Progenitor cell of endocrine pancreas (in vitro differentiated cells): ENCODE measurements at regions not wholly inside any gene's neighbourhood (a gene's known extent, or its start where the extent isn't known, plus 50 kb on each side); places are given as distances from the start of the nearest gene placed in this dataset.

ENCODE experiments used
- DNase-seq: peaks from one replicate; pipeline ENCODE4 v3.0.0; 2021; ENCODE audit warnings: low spot score; ENCODE audit not compliant: unreplicated experiment
- H3K27ac Mint-ChIP-seq: 2 replicates; pipeline ENCODE4 v1.8.0; 2021; ENCODE audit warnings: mild to moderate bottlenecking, moderate library complexity, mixed read lengths
- H3K27me3 Mint-ChIP-seq: 2 replicates; pipeline ENCODE4 v1.8.0; 2021; ENCODE audit warnings: mixed read lengths
- H3K36me3 Mint-ChIP-seq: 2 replicates; pipeline ENCODE4 v1.8.0; 2022; ENCODE audit warnings: mixed read lengths; ENCODE audit not compliant: insufficient read depth
- H3K4me1 Mint-ChIP-seq: 2 replicates; pipeline ENCODE4 v1.8.0; 2021; ENCODE audit warnings: low read depth, mixed read lengths
- H3K4me3 Mint-ChIP-seq: 2 replicates; pipeline ENCODE4 v1.8.0; 2021; ENCODE audit warnings: low read depth, mild to moderate bottlenecking, moderate library complexity, mixed read lengths
- H3K9me3 Mint-ChIP-seq: 2 replicates; pipeline ENCODE4 v1.8.0; 2021; ENCODE audit warnings: low read depth, mixed read lengths
- TF ChIP-seq, protein P1 (sequence below): fragments of 200-600 bp; sonication (generic); IDR thresholded peaks from one replicate; pipeline ENCODE4 v1.5.0; 2021; ENCODE audit warnings: antibody characterized with exemption, mild to moderate bottlenecking; ENCODE audit not compliant: unreplicated experiment

GRCh38 chr1:93744299-93744988, 62.8 kb upstream of the BCAR3 start:
- Mint-ChIP-seq H3K4me1 (no peaks in the 10 kb centered on the region), H3K27ac (no peak overlapping the region), H3K36me3 (no peaks in the 10 kb centered on the region), H3K4me3 (no peak overlapping the region), H3K27me3 (peaks cover 10% of the 10 kb centered on the region), H3K9me3 (peaks cover 11% of the 10 kb centered on the region)
- TF ChIP-seq, protein P1, sequence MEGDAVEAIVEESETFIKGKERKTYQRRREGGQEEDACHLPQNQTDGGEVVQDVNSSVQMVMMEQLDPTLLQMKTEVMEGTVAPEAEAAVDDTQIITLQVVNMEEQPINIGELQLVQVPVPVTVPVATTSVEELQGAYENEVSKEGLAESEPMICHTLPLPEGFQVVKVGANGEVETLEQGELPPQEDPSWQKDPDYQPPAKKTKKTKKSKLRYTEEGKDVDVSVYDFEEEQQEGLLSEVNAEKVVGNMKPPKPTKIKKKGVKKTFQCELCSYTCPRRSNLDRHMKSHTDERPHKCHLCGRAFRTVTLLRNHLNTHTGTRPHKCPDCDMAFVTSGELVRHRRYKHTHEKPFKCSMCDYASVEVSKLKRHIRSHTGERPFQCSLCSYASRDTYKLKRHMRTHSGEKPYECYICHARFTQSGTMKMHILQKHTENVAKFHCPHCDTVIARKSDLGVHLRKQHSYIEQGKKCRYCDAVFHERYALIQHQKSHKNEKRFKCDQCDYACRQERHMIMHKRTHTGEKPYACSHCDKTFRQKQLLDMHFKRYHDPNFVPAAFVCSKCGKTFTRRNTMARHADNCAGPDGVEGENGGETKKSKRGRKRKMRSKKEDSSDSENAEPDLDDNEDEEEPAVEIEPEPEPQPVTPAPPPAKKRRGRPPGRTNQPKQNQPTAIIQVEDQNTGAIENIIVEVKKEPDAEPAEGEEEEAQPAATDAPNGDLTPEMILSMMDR, result no peak
- no peak for DNase-seq

GRCh38 chr1:93743465-93743864, 61.8 kb upstream of the BCAR3 start:
- Mint-ChIP-seq H3K4me1 (no peaks in the 10 kb centered on the region), H3K4me3 (no peak overlapping the region), H3K9me3 (peaks cover 11% of the 10 kb centered on the region), H3K36me3 (no peaks in the 10 kb centered on the region), H3K27me3 (peaks cover 10% of the 10 kb centered on the region), H3K27ac (no peak overlapping the region)
- DNase-seq, result no peak
- TF ChIP-seq, protein P1, result no peak

- H3K27ac Mint-ChIP-seq, result no peak overlapping the region
- no peak for DNase-seq
- H3K36me3 Mint-ChIP-seq, result no peaks in the 10 kb centered on the region
- peaks cover 7% of the 10 kb centered on the region for H3K27me3 Mint-ChIP-seq
- no peaks in the 10 kb centered on the region for H3K9me3 Mint-ChIP-seq
- H3K4me3 Mint-ChIP-seq, result no peak overlapping the region
- TF ChIP-seq, protein P1, result no peak
- no peaks in the 10 kb centered on the region for H3K4me1 Mint-ChIP-seq
Measured at GRCh38 chr1:93740601-93741031, 59.0 kb upstream of the BCAR3 start.

DNA sequence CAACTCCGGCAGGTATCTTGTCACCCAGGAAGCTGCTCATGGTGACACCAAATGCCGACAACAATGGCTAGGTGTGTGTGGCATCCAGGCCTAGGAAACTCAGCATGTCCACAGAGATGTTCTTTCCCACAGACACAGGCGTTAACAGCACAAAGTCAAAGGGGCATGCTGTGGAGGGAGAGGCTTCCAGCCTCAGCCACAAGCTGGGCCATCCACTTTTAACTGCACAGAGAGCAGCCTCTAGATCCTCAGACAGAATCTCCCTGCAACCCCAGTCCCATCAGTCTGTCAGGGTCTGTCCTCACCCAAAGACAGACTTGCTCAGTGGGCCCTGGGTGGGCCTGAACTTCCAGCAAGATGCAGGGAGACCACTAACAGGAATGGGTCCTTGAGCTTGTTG, 58.5 kb upstream of the BCAR3 start:
- Mint-ChIP-seq H3K9me3 (no peaks in the 10 kb centered on the region), H3K36me3 (no peaks in the 10 kb centered on the region), H3K4me1 (no peaks in the 10 kb centered on the region), H3K4me3 (no peak overlapping the region), H3K27ac (no peak overlapping the region), H3K27me3 (peaks cover 4% of the 10 kb centered on the region)
- TF ChIP-seq, protein P1, result no peak
- no peak for DNase-seq

DNA sequence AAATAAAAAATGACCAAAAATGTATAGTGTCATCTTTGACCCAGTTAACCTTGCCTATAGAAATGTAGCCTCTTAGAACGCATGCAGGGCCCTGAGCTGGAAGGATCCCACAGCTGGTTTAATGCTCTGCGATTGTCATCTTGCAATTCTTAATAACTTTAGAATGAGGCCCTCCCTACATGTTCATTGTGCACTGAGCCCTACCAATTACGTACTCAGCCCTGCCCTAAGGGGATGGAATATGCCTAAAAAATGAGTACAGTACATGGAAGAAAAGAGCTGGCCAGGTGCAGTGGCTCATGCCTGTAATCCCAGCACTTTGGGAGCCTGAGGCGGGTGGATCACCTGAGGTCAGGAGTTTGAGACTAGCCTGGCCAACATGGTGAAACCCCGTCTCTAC, 57.8 kb upstream of the BCAR3 start:
- H3K4me1 Mint-ChIP-seq, result no peaks in the 10 kb centered on the region
- no peak overlapping the region for H3K27ac Mint-ChIP-seq
- H3K27me3 Mint-ChIP-seq, result peaks cover 4% of the 10 kb centered on the region
- no peak overlapping the region for H3K4me3 Mint-ChIP-seq
- TF ChIP-seq, protein P1, result no peak
- H3K36me3 Mint-ChIP-seq, result no peaks in the 10 kb centered on the region
- H3K9me3 Mint-ChIP-seq, result no peaks in the 10 kb centered on the region
- no peak for DNase-seq
